G401 (cell line): ENCODE measurements at regions not wholly inside any gene's neighbourhood (a gene's known extent, or its start where the extent isn't known, plus 50 kb on each side); places are given as distances from the start of the nearest gene placed in this dataset.
"Not testable (repeated sequence)": the region's sequence is repeated elsewhere in the genome, so short reads cannot be mapped to it uniquely, and the experiment has no call there.

Experiments
- DNase-seq: peaks from one replicate; pipeline ENCODE4 v3.0.0-alpha.2; 2015; ENCODE audit warnings: low spot score
- in situ Hi-C: cut with HindIII; loops from 2 replicates; pipeline ENCODE4 v1.10.0; 2016; ENCODE audit warnings: low sequenced_read_pairs, mixed read lengths

DNA sequence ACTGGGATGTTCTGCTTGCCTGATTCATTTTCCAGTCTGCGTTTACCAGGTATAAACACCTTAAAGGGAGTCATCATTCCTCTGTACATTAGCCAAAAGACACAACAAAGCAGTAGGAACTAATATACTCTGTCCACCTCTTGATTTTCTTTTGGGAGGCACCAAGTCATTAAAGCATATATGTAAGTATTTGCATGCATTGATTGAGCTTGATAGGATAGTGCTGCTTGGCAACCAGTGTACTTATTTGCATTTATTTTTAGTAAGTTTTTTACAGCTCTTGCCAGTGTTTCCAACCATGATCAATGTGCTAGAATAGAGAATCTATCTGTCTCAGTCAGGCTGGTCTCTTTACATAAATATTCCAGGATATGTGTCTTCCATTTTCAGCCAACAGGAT, 353.3 kb upstream of the SEMA3C start:
- DNase-seq = no peak

DNA sequence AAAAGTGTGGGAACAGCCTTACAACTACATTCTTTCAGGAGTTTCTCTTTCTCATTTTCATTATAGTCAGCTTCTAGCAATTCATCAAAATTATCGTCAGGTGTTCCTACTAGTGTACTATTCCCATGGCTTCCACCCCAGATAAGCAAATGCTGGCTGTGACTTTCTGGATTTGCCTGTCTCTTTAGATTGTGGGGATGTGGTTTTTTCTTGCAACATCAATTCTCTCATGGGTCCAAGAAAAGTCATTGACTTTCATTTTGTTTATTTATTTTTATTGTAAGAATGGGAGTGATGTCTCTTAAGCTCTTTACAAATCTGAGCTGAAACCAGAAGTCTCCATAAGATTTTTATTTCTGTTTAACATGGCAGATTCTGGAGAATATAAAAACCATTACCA, 349.7 kb upstream of the SEMA3C start:
- in situ Hi-C loops = no loop called here

More for the DNA sequence above, 353.3 kb upstream of the SEMA3C start:
- in situ Hi-C loops = no loop called here

GRCh38 chr7:81267508-81267907, 348.7 kb upstream of the SEMA3C start:
- DNase-seq = no peak

More for the DNA sequence above, 349.7 kb upstream of the SEMA3C start:
- no peak for DNase-seq

DNA sequence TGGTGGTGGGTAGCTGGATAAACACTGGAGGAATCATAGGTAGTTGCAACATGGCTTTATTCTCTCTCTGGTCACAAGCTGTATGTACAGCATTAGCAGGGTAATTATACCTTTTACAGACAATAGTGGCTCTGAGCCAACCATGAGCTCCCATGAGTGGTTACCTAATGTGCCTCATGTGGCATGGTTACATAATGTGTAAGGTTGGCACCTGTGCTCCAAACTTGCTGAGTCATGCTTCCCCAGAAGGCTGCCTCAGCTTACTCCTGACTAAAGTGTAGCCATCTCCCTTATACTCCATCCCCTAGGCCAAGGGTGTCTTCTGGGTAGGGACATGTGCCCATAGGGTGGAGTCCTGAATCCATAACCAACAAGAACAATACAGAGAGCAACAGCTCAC, 345.3 kb upstream of the SEMA3C start:
- in situ Hi-C loops = no loop called here
- no peak for DNase-seq

More at GRCh38 chr7:81267508-81267907, 348.7 kb upstream of the SEMA3C start:
- in situ Hi-C loops = no loop called here

DNA sequence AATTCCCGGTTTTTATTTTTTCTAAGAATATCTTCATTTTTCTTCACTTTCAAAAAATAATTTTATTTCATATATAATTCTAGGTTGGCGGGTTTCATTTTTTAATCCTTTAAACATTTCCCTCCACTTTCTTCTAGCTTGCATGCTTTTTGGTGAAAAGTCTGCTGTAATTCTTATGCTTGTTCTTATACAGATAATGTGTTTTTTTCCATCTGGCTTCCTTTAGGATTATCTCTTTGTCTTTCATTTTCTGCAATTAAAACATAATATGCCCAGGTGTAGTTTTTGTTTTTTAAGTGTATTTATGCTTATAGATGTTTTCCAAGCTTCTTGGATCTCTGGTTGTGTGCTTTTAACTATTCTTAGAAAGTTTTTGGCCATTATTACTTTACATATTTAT, 341.3 kb upstream of the SEMA3C start:
- DNase-seq = no peak
- in situ Hi-C loops = no loop called here

DNA sequence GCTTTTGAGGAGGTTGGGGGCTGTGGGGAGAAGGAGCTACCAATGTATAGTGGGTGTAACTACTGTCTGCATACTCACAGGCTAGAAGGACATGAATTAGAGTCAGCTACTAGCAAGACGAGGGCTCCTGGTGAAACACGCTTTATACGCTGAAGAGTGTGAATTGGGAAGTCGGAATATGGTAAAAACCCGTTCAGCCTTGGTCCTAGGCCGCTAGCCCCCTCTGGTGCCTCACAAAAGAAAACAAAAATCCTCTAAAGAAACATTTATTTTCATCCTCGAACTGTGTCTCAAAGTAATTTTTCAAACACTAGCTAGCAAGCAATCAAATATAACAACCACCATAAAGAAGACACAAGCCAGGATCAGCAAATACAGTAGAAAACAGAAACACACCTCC, 338.1 kb upstream of the SEMA3C start:
- DNase-seq = no peak
- in situ Hi-C loops = no loop called here

DNA sequence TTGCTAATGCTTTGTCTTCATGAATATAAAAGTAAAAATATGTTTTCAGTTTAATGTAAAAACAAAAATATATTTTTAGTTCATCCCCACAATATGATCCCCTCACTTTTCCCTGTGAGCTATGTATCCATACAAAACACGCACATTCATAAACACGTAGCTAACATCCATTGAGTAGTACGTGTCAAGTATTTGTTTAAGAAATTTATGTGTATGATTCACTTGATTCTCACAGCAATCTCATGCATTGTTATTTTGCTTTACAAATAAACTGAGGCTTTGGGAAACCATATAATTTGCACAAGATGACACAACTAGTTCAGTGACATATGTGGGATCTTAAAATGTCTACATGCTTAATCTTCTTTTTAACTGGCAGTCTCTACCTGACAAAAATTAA, 329.6 kb upstream of the SEMA3C start:
- no peak for DNase-seq
- in situ Hi-C loops = no loop called here

- in situ Hi-C loops = not testable (repeated sequence)
Measured at GRCh38 chr7:81247364-81247763, 328.5 kb upstream of the SEMA3C start.

DNA sequence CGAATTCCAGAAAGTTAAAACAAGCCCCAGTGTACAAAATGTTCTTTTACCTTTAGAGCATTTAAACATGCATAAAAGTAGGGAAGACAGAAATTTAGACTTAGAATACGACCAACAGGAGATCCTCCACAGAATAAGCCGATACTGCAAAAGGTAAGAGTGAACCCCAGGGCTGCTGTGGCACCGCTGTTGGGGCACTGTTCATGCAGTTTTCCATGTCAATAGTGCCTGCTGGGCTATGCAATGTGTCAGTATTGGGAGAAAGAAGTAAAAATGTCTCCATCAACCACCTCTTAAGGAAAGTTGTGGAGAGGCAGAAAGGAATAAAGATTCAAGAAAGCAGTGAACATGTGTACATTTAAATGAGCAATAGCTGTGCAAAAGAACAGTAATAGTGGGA, 326.5 kb upstream of the SEMA3C start:
- no peak for DNase-seq
- in situ Hi-C loops = no loop called here

More at GRCh38 chr7:81247364-81247763, 328.5 kb upstream of the SEMA3C start:
- not testable (repeated sequence) for DNase-seq

DNA sequence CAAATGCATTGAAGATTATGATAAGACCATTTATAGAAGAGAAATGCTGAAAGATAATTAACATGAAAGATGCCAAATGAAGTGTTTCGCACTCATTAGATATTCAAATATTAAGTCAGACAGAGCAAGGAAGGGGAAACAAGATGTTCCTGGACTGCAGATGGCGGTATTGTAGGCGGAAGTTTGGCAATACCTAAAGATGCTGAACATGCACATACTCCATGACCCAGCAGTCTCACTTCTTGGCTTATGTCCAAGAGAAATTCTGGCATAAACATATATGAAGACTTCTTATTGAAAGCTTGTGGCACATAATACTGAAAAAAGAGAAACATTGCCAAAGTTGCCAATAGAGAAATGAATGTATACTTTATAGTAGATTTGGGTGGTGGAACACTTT, 325.4 kb upstream of the SEMA3C start:
- no peak for DNase-seq
- in situ Hi-C loops = no loop called here

DNA sequence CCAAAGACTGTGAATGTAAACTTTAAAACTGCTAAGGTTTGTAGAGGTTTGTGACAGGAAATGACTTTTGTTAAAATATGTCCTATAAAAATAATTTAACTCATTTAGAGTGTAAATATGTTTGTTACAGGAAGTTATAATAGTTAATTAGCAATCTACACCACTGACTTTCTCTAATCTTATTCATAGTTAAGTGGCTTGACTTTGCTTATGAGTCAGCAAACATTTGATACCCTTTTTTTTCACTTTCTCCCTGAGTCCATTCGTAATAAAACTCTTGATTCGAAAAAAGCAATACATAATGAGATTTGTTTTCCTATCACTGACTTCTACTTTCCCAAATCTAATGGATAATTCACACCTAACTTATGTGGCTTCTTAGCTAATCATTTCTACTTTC, 317.7 kb upstream of the SEMA3C start:
- in situ Hi-C loops = no loop called here
- no peak for DNase-seq

DNA sequence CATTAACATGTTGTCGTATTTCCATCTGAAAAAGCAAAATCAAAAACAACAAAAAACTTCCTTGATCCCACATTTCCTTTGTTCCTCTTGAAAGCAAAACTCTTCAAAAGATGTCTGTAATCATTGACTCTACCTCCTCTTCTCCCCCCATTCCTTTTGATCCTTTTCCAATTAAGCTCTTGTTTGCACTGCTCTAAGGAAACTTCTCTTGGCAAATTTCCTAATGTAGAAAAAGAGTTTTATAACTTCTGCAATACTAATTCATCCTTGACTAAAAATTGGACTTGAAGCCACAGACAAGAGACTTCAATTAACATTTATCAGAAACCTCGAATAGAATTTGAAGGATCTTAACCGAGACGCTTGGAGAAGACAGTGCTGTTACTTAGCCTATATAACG, 317.1 kb upstream of the SEMA3C start:
- DNase-seq = no peak
- in situ Hi-C loops = no loop called here

DNA sequence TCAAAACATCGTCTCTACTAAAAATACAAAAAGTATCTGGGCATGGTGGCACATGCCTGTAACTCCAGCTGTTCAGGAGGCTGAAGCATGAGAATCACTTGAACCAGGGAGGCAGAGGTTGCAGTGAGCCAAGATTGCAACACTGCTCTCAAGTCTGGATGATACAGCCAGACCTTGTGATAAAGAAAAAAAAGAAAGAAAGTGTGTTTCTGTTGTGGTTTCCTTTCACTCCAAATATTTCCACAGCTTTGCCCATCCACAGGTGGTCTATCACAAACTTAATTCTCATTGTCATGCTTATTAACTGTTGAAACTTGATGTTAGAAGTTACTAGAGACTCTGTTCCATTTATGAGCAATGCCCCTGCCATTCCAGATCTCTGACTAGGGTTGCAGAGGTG, 316.0 kb upstream of the SEMA3C start:
- in situ Hi-C loops = no loop called here
- no peak for DNase-seq

DNA sequence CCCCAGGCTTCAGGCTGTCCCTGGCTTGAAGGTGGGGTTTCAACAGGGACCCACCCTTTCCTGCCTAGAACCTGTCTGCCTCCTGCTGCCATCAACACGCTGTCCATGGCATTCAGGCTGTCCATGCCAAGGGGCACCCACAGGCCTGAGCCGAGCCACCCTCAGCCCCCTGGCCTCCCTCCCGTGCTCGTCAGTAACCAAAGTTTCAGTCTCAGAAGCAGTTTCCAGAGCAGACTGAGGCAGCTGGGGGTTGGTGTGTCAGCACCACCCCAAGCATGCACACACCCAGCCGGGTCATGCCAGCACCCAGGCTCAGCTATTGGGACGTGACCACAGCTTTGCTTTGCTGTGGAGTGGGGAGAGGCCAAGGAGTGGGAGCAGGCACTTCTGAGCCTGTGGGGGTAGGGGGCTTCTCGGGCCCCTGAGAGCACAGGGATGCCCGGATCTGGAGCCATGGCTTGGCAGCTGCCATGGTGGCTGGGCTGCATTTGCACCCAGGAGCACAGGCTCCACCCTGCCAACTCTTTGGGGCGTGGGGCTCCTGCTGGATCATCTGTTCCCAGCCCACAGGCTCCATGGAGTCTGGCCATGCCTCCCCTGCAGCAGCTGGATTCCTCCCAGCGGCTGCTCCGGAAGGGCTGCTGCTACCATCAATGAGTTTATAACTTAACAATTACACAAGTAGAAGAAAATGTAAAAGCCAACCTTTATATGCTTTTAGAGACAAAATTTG, 314.5 kb upstream of the SEMA3C start:
- no peak for DNase-seq
- in situ Hi-C loops = no loop called here

GRCh38 chr7:81232084-81232799, 313.4 kb upstream of the SEMA3C start:
- no peak for DNase-seq
- in situ Hi-C loops = no loop called here

- DNase-seq = no peak
Measured at GRCh38 chr7:81231301-81231838, 312.5 kb upstream of the SEMA3C start.

DNA sequence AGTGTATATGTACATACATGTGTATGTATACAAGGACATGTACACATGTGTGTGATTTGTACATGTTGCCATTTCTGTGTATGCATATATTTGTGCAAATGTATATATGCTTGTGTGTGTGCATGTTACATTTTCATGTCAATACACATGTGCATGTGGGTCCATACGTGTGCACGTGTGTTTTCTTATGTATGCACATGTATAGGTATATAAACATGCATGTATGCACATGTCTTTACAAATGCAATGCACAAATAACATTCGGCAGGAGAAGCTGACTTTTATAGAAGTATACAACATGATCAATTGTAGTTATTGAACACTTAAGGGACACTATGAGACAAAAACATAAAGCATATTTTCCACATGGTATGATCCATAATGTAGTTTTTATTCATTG, 307.4 kb upstream of the SEMA3C start:
- no peak for DNase-seq
- in situ Hi-C loops = no loop called here

More at GRCh38 chr7:81231301-81231838, 312.5 kb upstream of the SEMA3C start:
- in situ Hi-C loops = no loop called here

DNA sequence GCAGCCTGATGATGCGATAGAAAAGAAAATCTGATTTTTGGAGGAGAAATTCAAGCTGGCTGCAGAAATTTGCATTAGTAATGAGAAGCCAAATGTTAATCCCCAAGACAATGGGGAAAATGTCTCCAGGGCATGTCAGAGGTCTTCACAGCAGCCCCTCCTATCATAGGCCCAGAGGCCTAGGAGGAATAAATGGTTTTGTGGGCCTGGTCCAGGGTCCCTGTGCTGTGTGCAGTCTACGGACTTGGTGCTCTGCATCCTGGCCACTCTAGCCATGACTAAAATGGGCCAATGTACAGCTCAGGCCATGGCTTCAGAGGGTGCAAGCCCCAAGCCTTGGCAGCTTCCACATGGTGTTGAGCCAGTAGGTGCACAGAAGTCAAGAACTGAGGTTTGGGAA, 303.8 kb upstream of the SEMA3C start:
- in situ Hi-C loops, DNase-seq: not testable (repeated sequence)

DNA sequence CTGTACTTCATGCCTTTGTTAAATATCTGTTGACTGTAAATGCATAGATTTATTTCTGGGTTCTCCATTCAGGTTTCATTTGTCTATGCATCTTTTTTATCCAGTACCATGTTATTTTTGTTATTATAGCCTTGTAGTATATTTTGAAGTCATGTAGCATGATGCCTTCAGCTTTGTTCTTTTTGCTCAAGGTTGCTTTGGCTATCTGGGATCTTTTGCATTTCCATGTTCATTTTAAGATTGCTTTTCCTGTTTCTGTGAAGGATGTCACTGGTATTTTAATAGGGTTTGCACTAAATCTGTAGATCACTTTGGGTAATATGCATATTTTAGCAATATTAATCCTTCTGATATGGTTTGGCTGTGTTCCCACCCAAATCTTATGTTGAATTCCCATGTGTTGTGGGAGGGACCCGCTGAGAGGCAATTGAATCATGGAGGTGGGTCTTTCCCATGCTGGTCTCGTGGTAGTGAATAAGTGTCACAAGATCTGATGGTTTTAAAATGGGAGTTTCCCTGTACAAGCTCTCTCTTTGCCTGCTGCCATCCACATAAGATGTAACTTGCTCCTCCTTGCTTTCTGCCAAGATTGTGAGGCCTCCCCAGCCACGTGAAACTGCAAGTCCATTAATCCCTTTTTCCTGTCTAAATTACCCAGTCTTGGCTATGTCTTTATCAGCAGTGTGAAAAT, 302.8 kb upstream of the SEMA3C start:
- in situ Hi-C loops = no loop called here
- no peak for DNase-seq
